AG04450 (cell line): ENCODE measurements at regions not wholly inside any gene's neighbourhood (a gene's known extent, or its start where the extent isn't known, plus 50 kb on each side); places are given as distances from the start of the nearest gene placed in this dataset.

ENCODE experiments used
- CTCF ChIA-PET: fragments of 300-600, 350-600 bp; formaldehyde crosslinking; extraction: SDS; loops from one replicate; lab custom pipeline; 2022; ENCODE audit warnings: antibody characterized with exemption, inconsistent platforms; lab: Charles Lee
- POLR2A ChIA-PET: fragments of 350-600 bp; formaldehyde crosslinking; extraction: SDS; loops from one replicate; lab custom pipeline; 2021; ENCODE audit warnings: antibody characterized with exemption, inconsistent platforms; lab: Yijun Ruan, JAX
- DNase-seq: peaks from one replicate; pipeline ENCODE4 v3.0.0-alpha.2; 2011; ENCODE audit warnings: low read depth, low spot score
- H3K27ac ChIP-seq: one replicate; pipeline ENCODE4 v1.5.1; 2012; ENCODE audit warnings: low read depth, low read length, control low read depth
- H3K27me3 ChIP-seq: one replicate; pipeline ENCODE4 v1.6.0; 2012; ENCODE audit warnings: low read length; ENCODE audit not compliant: control insufficient read depth, insufficient read depth
- H3K4me3 ChIP-seq: 2 replicates; pipeline ENCODE4 v1.5.1; 2011; ENCODE audit warnings: mild to moderate bottlenecking, low read depth, low read length, control low read depth
- H3K9me3 ChIP-seq: 2 replicates; pipeline ENCODE4 v1.5.1; 2012; ENCODE audit warnings: low read length; ENCODE audit not compliant: control insufficient read depth, insufficient read depth
- CTCF ChIP-seq: IDR thresholded peaks from 2 replicates; pipeline ENCODE4 v1.5.1; 2011; ENCODE audit warnings: low read depth, low read length, control low read depth, inconsistent platforms

GRCh38 chr1:112772781-112773180 is 57.6 kb upstream of the PPM1J start:
- POLR2A ChIA-PET: no interaction called here
- TF ChIP-seq CTCF: no peak
- Histone ChIP-seq H3K9me3 (no peaks in the 10 kb centered on the region), H3K27ac (no peak overlapping the region), H3K4me3 (no peak overlapping the region), H3K27me3 (peaks cover 3% of the 10 kb centered on the region)
- CTCF ChIA-PET: no interaction called here
- no peak for DNase-seq

- Histone ChIP-seq H3K9me3 (no peaks in the 10 kb centered on the region), H3K4me3 (no peak overlapping the region), H3K27ac (no peak overlapping the region), H3K27me3 (no peaks in the 10 kb centered on the region)
- no peak for TF ChIP-seq CTCF
- no peak for DNase-seq
- ChIA-PET POLR2A (no interaction called here), CTCF (interaction anchor here (1.0 kb wide), 1 partner anchor 9 kb away, joined by 3 read pairs; no protein-coding TSS in a partner anchor)
Observed at GRCh38 chr1:112770724-112771123, 55.6 kb upstream of the PPM1J start.

- DNase-seq: no peak
- POLR2A ChIA-PET: no interaction called here
- no peak for TF ChIP-seq CTCF
- no peaks in the 10 kb centered on the region for H3K27me3 ChIP-seq
- no peak overlapping the region for H3K4me3 ChIP-seq
- no peak overlapping the region for H3K27ac ChIP-seq
- no peaks in the 10 kb centered on the region for H3K9me3 ChIP-seq
- CTCF ChIA-PET: no interaction called here
Observed at GRCh38 chr1:112769611-112770010, 54.5 kb upstream of the PPM1J start.

- H3K4me3 ChIP-seq: no peak overlapping the region
- no peak overlapping the region for H3K27ac ChIP-seq
- H3K27me3 ChIP-seq: no peaks in the 10 kb centered on the region
- TF ChIP-seq CTCF: no peak
- H3K9me3 ChIP-seq: no peaks in the 10 kb centered on the region
- DNase-seq: no peak
- ChIA-PET CTCF (interaction anchor here (0.8 to 1.4 kb wide), 2 partner anchors 23 to 305 kb away, joined by 4 to 5 read pairs; partner anchors contain the start of gene LRIG2), POLR2A (no interaction called here)
Observed at GRCh38 chr1:112767646-112768045, 52.5 kb upstream of the PPM1J start.
